GM12875 (cell line): ENCODE measurements at regions not wholly inside any gene's neighbourhood (a gene's known extent, or its start where the extent isn't known, plus 50 kb on each side); places are given as distances from the start of the nearest gene placed in this dataset.
"Not testable (repeated sequence)": the region's sequence is repeated elsewhere in the genome, so short reads cannot be mapped to it uniquely, and the experiment has no call there.

Source experiments
- H3K4me3 ChIP-seq: one replicate; pipeline ENCODE4 v1.5.1; 2011; ENCODE audit warnings: low read depth, low read length, control low read depth
- CTCF ChIP-seq: IDR thresholded peaks from 2 replicates; pipeline ENCODE4 v1.5.1; 2011; ENCODE audit warnings: low read depth, mild to moderate bottlenecking, control low read depth, inconsistent platforms, low read length, moderate library complexity, borderline replicate concordance; ENCODE audit not compliant: insufficient read depth

- TF ChIP-seq CTCF = no peak
- no peak overlapping the region for H3K4me3 ChIP-seq
Observed at GRCh38 chr6:1475174-1475573, 85.8 kb downstream of the FOXF2 start.

GRCh38 chr6:1477432-1478090 is 88.2 kb downstream of the FOXF2 start:
- TF ChIP-seq CTCF = no peak
- no peak overlapping the region for H3K4me3 ChIP-seq

- not testable (repeated sequence) for H3K4me3 ChIP-seq
Observed at GRCh38 chr6:1478163-1478826, 88.9 kb downstream of the FOXF2 start.

GRCh38 chr6:1479095-1479494 is 89.7 kb downstream of the FOXF2 start:
- no peak overlapping the region for H3K4me3 ChIP-seq
- TF ChIP-seq CTCF = no peak

GRCh38 chr6:1479601-1480221 is 90.3 kb downstream of the FOXF2 start:
- H3K4me3 ChIP-seq = no peak overlapping the region
- no peak for TF ChIP-seq CTCF

GRCh38 chr6:1481286-1481685 is 91.9 kb downstream of the FOXF2 start:
- TF ChIP-seq CTCF = no peak
- no peak overlapping the region for H3K4me3 ChIP-seq

- H3K4me3 ChIP-seq = no peak overlapping the region
- TF ChIP-seq CTCF = no peak
Observed at GRCh38 chr6:1482381-1483166, 93.2 kb downstream of the FOXF2 start.
